ENCODE measurements at regions not wholly inside any gene's neighbourhood (a gene's known extent, or its start where the extent isn't known, plus 50 kb on each side); places are given as distances from the start of the nearest gene placed in this dataset.
"Not testable (repeated sequence)": the region's sequence is repeated elsewhere in the genome, so short reads cannot be mapped to it uniquely, and the experiment has no call there.

GRCh38 chr1:95659588-95659987 lies 425.6 kb downstream of the RWDD3 start:
- DNase-seq, result no peak
- ChIA-PET CTCF (no interaction called here), POLR2A (no interaction called here)
- Mint-ChIP-seq H3K27me3 (no peaks in the 10 kb centered on the region), H3K4me3 (no peak overlapping the region), H3K27ac (no peak overlapping the region), H3K9me3 (peaks cover 8% of the 10 kb centered on the region), H3K36me3 (ENCODE audit: low read depth) (no peaks in the 10 kb centered on the region), H3K4me1 (ENCODE audit: low read depth) (no peaks in the 10 kb centered on the region)
- TF ChIP-seq CTCF (IDR thresholded peaks at IDR 0.05), result no peak
- intact Hi-C loops (cut with micrococcal nuclease), result no loop called here
- ATAC-seq, result no peak

- TF ChIP-seq CTCF (IDR thresholded peaks at IDR 0.05), result no peak
- POLR2A ChIA-PET, result no interaction called here
- H3K27ac Mint-ChIP-seq, result no peak overlapping the region
Measured at GRCh38 chr1:95660736-95661135, 426.7 kb downstream of the RWDD3 start.

GRCh38 chr1:95663530-95663929 lies 429.5 kb downstream of the RWDD3 start:
- DNase-seq; H3K9me3 Mint-ChIP-seq; H3K36me3 Mint-ChIP-seq (ENCODE audit: low read depth); H3K4me3 Mint-ChIP-seq; ATAC-seq; POLR2A ChIA-PET; H3K4me1 Mint-ChIP-seq (ENCODE audit: low read depth); H3K27ac Mint-ChIP-seq; CTCF ChIA-PET; intact Hi-C loops (cut with micrococcal nuclease); H3K27me3 Mint-ChIP-seq: not testable (repeated sequence)

More at GRCh38 chr1:95660736-95661135, 426.7 kb downstream of the RWDD3 start:
- no peaks in the 10 kb centered on the region for H3K36me3 Mint-ChIP-seq (ENCODE audit: low read depth)
- peaks cover 8% of the 10 kb centered on the region for H3K9me3 Mint-ChIP-seq
- DNase-seq, result no peak
- no peak for ATAC-seq
- CTCF ChIA-PET, result no interaction called here
- H3K4me3 Mint-ChIP-seq, result no peak overlapping the region
- intact Hi-C loops (cut with micrococcal nuclease), result no loop called here
- no peaks in the 10 kb centered on the region for H3K4me1 Mint-ChIP-seq (ENCODE audit: low read depth)
- H3K27me3 Mint-ChIP-seq, result no peaks in the 10 kb centered on the region

- CTCF ChIA-PET, result no interaction called here
- POLR2A ChIA-PET, result no interaction called here
- ATAC-seq (no peak), DNase-seq (no peak)
- no peaks in the 10 kb centered on the region for H3K4me1 Mint-ChIP-seq (ENCODE audit: low read depth)
- peaks cover 1% of the 10 kb centered on the region for H3K9me3 Mint-ChIP-seq
- no peak overlapping the region for H3K27ac Mint-ChIP-seq
- no peak overlapping the region for H3K4me3 Mint-ChIP-seq
- H3K36me3 Mint-ChIP-seq (ENCODE audit: low read depth), result no peaks in the 10 kb centered on the region
- no peaks in the 10 kb centered on the region for H3K27me3 Mint-ChIP-seq
- intact Hi-C loops (cut with micrococcal nuclease), result no loop called here
- TF ChIP-seq CTCF (IDR thresholded peaks at IDR 0.05), result no peak
Measured at GRCh38 chr1:95668165-95668564, 434.2 kb downstream of the RWDD3 start.

- H3K9me3 Mint-ChIP-seq; H3K4me3 Mint-ChIP-seq; H3K4me1 Mint-ChIP-seq (ENCODE audit: low read depth); ATAC-seq; DNase-seq; POLR2A ChIA-PET; H3K27ac Mint-ChIP-seq; intact Hi-C loops (cut with micrococcal nuclease); H3K27me3 Mint-ChIP-seq; H3K36me3 Mint-ChIP-seq (ENCODE audit: low read depth); CTCF ChIA-PET: not testable (repeated sequence)
Measured at GRCh38 chr1:95669638-95670037, 435.6 kb downstream of the RWDD3 start.

- CTCF ChIA-PET, result no interaction called here
- ATAC-seq, result no peak
- Mint-ChIP-seq H3K4me1 (ENCODE audit: low read depth) (no peaks in the 10 kb centered on the region), H3K27ac (no peak overlapping the region), H3K36me3 (ENCODE audit: low read depth) (no peaks in the 10 kb centered on the region), H3K27me3 (no peaks in the 10 kb centered on the region), H3K9me3 (peaks cover 1% of the 10 kb centered on the region), H3K4me3 (no peak overlapping the region)
- DNase-seq, result no peak
- TF ChIP-seq CTCF (IDR thresholded peaks at IDR 0.05), result no peak
- intact Hi-C loops (cut with micrococcal nuclease), result no loop called here
- POLR2A ChIA-PET, result no interaction called here
Measured at GRCh38 chr1:95671098-95671497, 437.1 kb downstream of the RWDD3 start.

Measured in activated CD8-positive, alpha-beta T cell treated with anti-CD3 and anti-CD28 coated beads for 36 hours (primary cell).